Eye (tissue), 1 donor: ENCODE measurements at regions not wholly inside any gene's neighbourhood (a gene's known extent, or its start where the extent isn't known, plus 50 kb on each side); places are given as distances from the start of the nearest gene placed in this dataset.

Source experiments
- DNase-seq: peaks from one replicate; pipeline ENCODE4 v3.0.0-alpha.2; 2015

DNA sequence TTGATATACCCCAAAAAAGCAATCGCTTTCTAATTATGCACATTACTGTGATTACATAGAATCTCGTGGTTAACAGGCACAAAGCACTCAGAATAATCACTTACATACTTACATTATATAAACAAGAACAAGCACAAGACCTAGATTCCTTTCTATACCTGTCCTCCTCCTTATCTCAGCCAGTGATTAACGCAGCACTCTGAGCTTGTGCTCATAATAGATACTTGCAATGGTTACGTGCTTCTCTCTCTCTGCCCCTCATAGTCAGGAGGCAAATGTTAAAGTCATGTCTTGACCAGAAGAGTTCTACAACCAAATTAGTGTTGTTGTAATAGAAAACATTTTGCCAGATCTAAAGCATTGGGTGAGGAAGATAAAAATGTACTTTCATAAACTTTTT lies 342.2 kb upstream of the PKDCC start:
- no peak for DNase-seq

DNA sequence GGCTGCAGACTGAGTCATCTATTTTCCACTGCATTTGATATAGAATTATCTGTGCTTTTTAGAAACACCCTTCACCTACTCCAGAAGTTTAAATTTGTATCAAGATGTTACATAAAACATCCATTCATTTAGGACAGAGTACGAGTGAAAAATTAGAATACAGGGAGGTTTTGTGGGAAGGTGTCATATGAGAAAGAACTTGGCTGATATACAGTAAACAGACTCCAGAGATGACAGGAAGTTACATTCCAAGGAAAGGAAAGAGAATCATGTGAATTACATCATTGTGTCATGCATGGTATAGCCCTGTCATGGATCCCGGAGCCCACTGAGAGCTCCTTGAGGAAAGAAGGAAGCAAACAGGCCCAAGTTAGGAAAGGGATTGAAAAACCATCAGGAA lies 341.5 kb upstream of the PKDCC start:
- no peak for DNase-seq

DNA sequence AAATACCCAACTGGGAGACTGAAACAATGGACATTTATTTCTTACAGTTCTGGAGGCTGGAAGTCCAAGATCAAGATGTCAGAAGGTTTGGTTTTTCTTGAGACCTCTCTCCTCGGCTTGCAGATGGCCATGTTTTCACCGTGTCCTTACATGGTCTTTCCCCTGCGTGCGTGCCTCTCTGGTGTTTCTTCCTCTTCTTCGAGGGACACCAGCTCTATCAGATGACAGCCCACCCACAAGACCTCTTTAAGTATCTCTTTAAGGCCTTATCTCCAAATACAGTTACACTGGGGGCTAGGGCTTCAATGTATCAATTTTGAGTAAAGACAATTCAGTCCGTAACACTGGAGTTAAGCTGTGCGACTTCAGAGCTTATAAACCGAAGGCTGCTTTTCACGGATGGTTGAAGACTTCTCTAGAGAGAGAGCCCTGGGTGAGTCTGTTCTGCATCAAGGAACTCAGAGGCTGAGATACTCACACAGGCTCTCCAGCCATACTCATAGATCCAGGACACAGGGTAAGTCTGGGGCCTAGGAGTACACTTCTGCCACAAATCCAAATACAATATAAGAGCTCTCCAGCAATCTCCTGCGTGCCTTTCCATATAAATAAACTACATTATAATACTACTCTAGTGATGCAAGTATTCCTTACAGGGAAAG lies 339.9 kb upstream of the PKDCC start:
- no peak for DNase-seq

DNA sequence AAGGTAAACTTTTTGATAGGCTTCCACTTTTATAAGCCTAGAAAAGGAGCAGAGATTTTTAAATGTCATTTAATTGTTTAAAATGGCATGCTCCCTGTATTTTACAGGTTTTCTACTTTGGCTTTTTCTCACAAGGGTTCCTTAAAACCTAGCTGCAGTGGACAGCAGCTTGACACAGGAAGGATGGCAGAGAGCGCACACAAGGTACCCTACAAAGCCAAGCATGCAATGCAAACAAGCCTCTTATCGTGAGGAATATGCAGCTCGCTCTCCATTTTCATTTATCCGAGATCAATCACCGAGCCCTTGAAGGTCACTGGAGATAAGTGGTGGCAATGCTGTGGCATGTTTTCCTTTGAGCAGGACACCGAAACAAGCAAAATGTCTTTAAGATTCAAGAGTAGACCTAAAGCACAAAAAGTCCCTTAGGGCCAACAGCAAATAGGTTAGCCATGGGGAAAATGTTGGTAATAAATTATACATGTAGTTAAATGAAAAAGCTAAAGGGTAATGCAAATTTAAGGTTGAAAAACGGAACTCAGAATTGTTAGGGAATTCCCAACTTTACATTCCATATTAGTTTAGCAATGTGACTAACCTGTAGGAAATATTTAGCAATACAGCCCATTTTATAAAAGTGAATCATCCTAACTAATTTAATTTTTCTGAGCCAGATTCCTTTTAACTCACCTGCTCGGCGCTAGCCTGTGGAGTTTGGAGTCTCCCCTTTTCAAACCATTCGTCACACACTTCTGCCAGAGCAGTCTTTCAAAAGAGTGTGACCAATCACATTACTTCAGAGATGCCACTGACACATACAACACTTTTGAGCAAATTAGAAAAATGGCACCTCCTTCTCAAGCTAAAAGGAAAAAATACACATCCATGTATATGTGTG lies 337.9 kb upstream of the PKDCC start:
- DNase-seq: peak; percentile 38

DNA sequence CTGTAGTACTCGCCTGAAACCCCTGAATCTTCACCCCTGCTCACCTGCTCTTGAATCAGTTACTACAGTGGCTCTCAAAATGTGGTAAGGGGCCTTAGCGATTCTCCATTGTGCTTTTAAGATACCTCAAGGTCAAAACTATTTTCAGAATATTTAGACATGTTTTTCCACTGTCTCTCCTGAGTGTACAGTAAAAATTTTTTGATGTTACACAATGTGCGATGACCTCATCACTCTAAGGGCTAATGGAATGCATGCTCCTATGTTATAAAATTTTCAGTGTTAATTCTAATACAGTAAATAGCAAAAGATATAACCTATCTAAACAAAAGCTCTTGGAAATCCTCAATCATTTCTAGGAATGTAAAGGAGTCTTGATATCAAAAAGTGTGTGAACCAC lies 336.9 kb upstream of the PKDCC start:
- no peak for DNase-seq

DNA sequence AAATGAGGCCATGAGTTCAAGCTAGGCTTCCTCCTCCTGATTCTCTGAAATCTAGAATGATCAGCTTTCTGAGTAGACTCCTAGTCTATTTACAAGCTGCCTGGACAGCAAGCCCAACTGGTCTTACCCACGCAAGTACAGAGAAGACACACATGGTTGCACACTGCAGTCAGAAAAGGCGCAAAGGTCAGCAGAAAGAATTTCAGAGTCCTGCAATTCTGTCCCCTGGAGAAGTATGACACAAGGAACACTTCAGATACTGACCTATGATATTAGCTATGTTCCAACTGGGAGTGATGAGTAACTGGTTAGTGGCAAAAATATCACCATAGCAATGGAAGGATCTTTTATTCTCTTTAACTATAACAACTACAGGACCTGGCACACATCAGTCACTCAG lies 336.1 kb upstream of the PKDCC start:
- DNase-seq: no peak

DNA sequence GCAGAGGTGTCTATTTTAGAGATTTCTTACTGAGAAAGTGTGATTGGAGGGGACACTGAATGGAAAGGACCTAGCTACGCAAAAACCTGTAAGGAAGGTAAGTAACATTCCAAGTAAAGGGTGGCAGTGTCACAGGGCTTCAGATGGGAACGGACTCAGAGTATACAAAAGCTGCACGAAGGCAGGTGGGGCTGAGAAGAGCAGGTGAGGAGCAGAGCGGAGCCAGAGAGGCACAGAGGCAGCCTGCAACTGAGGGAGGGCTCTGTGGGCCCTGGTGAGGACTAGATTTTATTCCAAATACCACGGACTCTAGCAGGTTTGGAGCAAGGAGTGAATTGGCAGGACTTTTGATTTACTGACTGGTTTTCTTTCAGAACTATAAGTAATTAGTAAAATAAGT lies 331.3 kb upstream of the PKDCC start:
- no peak for DNase-seq

DNA sequence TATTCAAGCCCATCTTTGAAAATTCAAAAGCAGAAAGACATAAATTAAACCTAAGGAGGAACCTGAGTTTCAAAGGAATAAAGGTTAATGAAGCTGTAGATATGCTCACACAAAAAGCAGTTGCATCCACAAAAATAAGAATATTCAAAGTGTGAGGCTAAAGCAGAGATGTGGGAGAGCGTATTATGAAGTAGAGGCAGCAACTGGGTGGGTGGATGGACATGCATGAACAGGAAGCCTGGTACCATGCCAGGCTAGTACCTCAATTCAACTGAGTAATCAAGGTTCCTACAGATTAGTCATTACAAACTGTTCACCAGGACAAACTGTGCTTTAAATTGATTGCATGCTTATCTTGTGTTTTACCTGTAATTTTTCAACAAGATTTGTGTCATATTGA lies 330.0 kb upstream of the PKDCC start:
- no peak for DNase-seq

DNA sequence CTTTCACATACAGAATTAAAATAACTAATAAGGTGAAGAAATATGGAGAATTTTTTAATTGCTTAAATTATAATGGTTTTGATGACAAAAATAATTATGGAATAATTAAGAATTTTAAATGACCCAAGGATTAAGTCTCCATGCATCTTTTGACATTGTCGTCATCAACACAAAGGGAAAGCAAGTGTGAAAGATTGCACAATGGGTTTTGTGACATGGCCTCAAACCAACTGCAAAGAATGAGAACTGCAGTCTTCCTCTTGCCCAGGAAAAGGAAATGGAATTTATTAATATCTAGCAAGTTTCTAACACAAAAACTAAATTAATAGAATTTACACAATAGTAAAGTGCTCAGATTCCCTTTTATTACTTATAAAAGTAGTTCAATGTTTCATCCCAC lies 329.1 kb upstream of the PKDCC start:
- no peak for DNase-seq

DNA sequence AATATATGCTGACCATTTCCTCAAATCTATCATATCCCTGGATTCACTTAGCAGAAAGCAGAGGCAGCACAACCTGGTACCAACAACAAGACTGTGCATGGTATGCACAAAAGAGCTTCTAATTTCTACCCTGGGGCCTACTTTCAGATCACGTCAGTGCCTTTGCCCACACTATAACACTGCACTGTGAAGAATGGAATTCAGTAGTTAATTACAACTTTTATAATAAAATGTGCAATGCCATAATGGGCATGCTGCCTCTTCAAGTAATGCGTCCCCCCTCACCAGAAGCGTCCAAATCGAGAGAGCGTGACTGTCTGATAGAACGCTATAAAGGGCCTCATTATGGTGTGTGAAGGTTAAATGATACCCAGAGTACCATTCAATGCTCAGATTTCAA lies 328.1 kb upstream of the PKDCC start:
- no peak for DNase-seq

DNA sequence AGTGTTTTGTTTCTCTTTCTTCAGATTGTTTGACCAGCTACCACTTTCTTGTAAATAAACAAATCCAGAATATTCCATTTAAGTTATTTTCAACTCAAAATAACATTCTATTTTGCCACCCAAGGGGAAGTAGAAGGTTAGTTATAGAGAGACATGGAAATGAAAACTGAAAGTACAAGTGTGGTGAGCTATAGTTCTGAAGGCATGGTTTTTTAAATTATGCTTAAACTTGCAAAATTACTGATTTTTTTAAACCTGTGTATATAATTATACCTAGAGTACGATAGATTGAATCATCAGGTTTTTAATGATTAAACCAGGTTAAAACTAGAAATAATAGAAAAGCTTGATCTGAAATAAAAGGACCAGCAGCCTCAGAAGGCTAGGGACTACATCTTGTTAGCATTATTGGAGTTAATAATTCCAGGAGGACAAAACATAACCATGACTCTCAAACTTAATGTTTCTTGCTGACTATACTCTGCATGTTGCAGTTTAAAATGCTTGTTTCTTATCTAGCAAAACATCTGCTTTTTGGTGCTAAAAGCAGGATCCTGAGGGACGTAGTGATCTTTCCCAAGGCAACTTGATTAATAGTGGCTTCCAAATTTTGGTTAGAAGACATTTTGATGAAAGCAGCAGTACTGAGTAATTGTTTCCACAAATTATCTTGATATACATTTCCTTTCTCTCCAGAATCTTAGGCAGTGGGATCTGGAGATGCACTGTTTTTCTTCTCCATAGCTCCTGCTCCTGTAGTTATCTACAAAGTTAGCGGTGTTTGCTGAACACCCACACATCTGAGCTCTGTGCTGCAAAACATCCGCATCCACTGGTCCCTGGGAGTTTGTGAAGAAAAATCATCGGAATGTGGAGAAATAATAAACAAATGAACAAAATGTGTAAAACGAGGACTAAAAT lies 327.2 kb upstream of the PKDCC start:
- DNase-seq: no peak

DNA sequence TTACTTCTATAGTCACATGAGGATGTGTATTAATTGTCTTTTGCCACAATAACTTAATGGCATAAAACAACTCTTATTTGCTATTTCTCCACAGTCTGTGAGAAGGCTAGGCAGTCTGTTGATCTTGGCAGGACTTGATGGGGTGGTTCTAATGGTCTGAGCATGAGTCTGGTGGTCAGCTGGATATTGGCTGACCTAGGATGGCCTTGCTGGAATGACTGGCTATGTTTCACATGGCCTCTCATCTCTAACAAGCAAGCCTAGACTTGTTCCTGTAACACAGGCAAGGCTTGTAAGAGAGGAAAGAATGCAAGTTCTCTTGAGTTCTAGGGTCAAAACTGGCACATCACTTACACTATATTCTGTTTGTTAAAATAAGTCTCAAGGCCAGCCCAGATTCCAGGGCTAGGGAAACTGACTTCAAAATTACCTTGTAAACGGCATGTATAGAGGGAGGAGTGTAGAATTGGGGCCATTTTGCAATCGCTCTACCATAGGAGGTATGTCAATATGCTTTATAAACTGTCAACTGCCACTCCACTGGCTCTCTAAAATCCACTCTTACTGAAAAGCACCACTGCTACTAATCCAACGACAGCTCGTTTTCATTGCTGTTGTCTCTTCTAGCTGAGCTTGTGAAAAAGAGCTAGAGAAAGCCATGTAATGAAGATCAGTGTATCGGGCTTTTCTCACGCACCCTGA lies 325.0 kb upstream of the PKDCC start:
- no peak for DNase-seq

DNA sequence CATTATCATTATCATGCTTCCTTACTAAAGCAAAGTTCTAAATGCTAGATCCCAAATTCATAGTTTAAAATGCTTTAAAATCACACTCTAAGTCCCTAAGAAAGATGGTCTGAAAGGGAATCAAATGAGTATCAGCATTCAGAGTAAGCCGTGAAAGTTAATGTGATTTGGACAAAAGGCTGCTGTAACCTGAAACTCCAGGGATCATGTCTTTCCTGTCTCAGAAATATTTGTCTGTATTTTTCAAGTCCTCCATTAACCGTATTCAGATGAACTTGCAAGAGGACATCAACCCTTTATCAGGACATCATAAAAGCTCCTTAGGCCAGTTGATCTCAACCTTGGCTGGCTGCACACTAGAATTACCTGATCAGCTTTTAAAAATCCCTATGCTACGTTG lies 324.3 kb upstream of the PKDCC start:
- no peak for DNase-seq

DNA sequence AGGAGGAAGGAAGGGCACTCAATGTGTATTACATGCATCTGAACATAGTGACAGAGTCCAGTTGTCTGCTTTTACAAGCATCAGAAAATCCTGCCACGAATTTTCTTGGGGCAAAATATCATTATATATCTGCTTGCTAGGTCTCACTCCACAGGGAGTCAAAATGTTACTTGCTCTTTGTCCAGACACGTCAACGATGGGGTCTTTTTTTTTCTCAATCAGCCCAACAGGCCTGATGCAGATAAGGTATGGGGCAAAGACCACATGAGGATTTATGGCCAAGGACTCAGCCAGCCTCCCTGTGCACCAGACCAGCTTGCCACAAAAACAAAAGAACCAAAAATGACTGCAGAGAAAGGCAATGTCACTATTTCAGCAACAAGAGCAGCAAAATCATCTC lies 323.4 kb upstream of the PKDCC start:
- no peak for DNase-seq

DNA sequence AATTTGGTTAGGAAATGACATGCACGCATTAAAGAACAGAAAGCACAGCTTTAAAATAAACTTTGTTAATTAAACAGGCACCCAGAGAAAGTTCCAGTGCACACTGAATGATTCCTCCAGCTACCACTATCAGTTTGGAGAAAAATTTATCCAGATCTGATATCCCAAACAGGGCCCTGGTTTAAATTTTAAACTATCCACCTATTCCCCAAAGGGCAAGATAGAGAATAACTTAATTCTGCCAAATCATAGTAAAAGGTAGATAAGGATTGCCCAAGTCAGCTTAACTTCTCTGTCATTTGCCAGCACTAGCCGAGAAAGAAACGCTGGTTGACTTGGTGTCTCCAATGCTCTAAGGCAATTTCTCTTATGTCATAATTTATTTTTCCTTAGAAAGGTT lies 321.9 kb upstream of the PKDCC start:
- DNase-seq: no peak

DNA sequence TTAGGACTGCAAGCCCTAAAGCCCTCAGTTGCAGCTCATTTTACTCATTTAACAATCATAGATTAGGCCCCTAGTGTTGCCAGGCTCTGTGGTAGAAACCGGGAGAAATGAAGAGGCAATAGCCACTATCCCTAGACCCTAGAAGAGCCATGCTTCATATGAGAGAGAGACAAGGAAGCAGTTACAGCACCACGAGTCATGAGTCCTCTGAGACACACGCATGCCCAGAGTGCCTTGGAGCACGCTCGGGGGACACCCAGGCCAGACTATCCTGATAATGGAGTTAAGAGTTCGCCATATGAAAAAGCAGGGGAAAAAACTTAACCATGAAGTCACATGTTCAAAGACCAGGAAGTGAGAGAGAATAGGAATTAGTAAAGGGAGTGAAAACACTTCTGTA lies 321.5 kb upstream of the PKDCC start:
- no peak for DNase-seq

DNA sequence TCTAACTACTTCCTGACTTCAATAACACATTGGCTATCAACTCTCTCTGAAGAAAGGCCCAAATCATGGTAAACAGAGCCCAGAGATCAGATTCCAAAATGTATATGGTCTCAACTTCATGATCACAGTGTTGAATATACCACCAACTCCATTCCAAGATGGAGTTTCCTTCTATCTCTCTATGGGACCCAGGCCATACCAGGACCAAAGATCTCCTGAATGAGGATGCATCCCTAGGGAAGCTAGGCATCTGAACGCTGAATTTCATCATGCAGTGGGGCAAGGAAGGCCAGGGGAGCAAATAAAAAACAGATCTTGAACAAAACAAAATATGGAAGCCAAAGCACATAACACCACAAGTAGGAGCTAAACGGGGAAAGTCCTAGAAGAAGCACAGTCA lies 320.7 kb upstream of the PKDCC start:
- DNase-seq: no peak

DNA sequence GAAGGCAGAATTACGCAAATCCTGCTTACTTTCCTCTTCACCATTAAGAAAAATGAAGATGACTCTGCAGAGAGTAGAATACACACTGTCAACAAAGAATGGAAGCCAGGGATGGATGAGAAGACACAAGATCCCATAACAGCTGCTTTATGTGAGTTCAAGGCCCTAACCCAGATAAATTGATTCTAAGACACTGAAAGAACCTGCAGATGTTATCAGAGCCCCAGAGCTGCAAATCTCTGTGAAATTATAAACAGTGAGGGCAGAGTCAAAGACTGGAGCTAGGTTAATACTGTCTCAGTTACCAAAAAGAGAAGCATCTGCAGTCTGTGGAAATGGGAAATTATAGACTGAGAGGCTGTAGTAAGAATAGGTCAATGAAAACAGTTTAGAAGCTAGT lies 320.1 kb upstream of the PKDCC start:
- no peak for DNase-seq

DNA sequence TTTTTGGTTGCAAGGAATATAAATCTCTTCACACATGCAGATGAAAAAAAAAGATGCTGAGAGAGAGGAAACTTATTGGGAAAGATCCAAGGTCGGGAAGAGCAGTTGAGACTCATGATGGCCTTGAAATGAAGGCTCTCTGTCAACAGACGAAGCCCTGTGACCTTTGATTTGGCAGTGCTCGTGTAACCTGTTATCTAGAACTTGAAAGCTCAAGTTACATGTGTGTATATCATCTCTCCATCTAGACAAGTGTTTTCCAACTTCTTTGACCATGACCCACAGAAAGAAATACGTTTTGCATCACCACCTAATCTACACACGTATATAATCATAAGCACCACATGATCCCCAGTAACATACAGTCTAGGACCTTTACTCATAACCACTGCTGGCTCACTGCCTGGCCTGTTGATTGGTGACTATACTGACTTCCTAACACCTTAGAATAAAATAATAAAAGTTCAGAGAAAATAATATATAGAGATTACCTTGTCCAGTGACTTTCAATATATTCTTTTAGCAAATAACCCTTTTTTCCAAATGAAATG lies 319.0 kb upstream of the PKDCC start:
- DNase-seq: no peak

DNA sequence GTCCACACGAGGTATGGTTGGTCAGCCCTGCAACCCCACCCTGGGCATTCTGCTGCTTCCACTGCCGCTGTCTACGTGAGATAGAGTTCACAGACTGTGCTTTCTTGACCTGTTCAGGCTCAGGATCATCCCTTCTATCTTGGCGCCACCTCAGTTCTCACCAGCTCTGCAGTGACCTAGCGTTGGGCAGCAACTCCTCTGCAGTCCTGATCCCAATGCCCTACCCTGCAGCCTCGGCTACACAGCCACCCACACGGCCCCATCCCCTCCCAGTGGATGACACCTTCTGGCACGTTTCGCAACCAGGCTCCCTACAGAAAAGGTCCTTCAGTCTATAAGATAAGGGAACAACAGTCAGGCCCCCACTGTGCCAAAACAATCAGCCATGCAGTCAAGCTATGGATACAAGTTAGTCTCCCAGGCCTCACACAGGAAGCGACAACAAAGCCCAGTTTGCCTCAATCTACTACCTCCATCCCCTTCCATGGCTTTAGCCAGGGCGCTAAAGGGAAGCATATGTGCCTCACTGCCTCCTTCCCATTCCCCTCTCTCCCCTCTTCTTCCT lies 317.9 kb upstream of the PKDCC start:
- no peak for DNase-seq

DNA sequence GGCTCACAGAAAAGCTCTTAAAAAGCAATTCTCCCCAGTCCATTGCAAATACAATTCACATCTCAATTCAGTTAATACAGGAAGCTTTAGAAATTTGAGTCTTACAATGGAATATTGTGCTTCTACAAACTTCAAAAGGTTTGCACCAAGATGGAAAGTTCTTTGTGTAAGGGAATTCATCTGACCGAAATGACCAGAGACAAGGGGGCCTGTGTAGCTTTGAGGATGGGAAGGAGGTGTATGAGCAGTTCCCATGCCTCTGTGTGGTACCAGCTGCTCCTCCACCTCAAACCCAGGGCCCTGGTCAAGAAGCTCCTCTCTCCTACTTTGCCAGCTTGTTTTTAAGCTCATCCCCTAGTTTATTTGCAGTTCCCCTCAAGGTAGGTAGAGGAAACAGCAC lies 312.8 kb upstream of the PKDCC start:
- no peak for DNase-seq

DNA sequence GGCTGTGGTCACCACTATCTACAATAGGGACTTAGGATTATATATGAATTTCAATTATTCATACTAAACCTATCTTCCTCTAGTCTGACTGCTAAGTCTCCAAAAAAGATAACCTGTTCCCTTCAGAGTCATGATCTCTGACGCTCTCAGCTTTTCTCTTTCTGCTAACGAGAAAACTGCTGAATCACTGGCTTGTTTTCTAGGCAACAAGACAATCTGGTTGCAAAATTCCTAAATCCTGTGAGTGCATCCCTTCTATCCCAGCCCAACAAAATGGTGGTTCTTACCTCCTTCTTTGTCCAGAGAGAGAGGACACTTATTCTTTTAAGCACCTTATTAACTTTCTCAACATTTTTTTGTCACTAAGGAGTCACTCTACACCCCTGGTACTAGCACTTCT lies 312.3 kb upstream of the PKDCC start:
- no peak for DNase-seq
